HepG2 (cell line): ENCODE measurements at regions not wholly inside any gene's neighbourhood (a gene's known extent, or its start where the extent isn't known, plus 50 kb on each side); places are given as distances from the start of the nearest gene placed in this dataset.

Experiments used
- ATAC-seq: fragments of 200-7000 bp; cut with Tn5 transposase; 3 replicates; pipeline ENCODE4 v1.9.1; 2020; ENCODE audit warnings: mild to moderate bottlenecking, moderate library complexity
- BruUV-seq: library from RNA; stranded (reverse); fragments of 400-500 nt; replicated peaks from 2 replicates; lab custom pipeline; 2021; lab: Mats Ljungman, UMichigan
- CTCF ChIA-PET: fragments of 300-600 bp; formaldehyde crosslinking; extraction: SDS; loops from one replicate; lab custom pipeline; 2021; ENCODE audit warnings: low total read pairs, inconsistent platforms, low intra/inter-chr PET ratio; lab: Yijun Ruan, JAX
- POLR2A ChIA-PET: fragments of 350-600 bp; sonication (Branson Sonifier 250); formaldehyde crosslinking; loops from one replicate; lab custom pipeline; 2020; ENCODE audit warnings: antibody characterized with exemption, inconsistent platforms; lab: Yijun Ruan, JAX
- DNase-seq: peaks from one replicate; pipeline ENCODE4 v3.0.0-alpha.2; 2015; ENCODE audit warnings: low spot score
- FAIRE-seq: peaks from 3 replicates; lab custom pipeline; 2011; peaks lifted over from hg19 to GRCh38; lab: Jason Lieb, UNC
- H2AFZ ChIP-seq: one replicate; pipeline ENCODE4 v1.6.1; 2011; ENCODE audit warnings: low read length, inconsistent platforms
- H3K27ac ChIP-seq: fragments of 300-600 bp; 3 replicates; pipeline ENCODE4 v1.8.0; 2011; ENCODE audit warnings: mixed run types, mild to moderate bottlenecking, mixed read lengths, low read length, inconsistent platforms; ENCODE audit not compliant: insufficient read depth; ENCODE audit errors: extremely low read length
- H3K27me3 ChIP-seq, 2 experiments: fragments of 200-600 bp in 1 of 2; 2 replicates in 1 of 2; 3 replicates in 1 of 2; pipeline versions ENCODE4 v1.6.0 to v1.8.0; 2011; ENCODE audit warnings: low read length in 2 of 2, mild to moderate bottlenecking in 2 of 2, moderate library complexity in 2 of 2, inconsistent platforms in 1 of 2; ENCODE audit not compliant: insufficient read depth in 2 of 2, control insufficient read depth in 1 of 2
- H3K36me3 ChIP-seq, 2 experiments: fragments of 200-600 bp in 1 of 2; replicated peaks in 1 of 2; 2 replicates in 1 of 2; 3 replicates in 1 of 2; pipeline versions ENCODE4 v1.5.1 to v1.8.0; 2011; ENCODE audit warnings: low read length in 2 of 2, inconsistent platforms in 1 of 2; ENCODE audit not compliant: insufficient read depth in 2 of 2, control insufficient read depth in 1 of 2
- H3K4me1 ChIP-seq: 2 replicates; pipeline ENCODE4 v1.5.1; 2012; ENCODE audit warnings: low read length, inconsistent platforms; ENCODE audit not compliant: insufficient read depth
- H3K4me2 ChIP-seq: 2 replicates; pipeline ENCODE4 v1.6.0; 2011; ENCODE audit warnings: low read depth, low read length, inconsistent platforms
- H3K4me3 ChIP-seq, 3 experiments: fragments of 200-600 bp in 1 of 3; sonication (generic), shearing (Covaris generic) in 1 of 3; replicated peaks in 1 of 3; 2 replicates each; pipeline ENCODE4 v1.5.1; 2011 to 2016; ENCODE audit warnings: low read length in 3 of 3, inconsistent platforms in 2 of 3, low read depth in 2 of 3, mild to moderate bottlenecking in 2 of 3, control low read depth in 1 of 3, mixed read lengths in 1 of 3; ENCODE audit not compliant: insufficient read depth in 1 of 3
- H3K79me2 ChIP-seq: one replicate; pipeline ENCODE4 v1.6.1; 2011; ENCODE audit warnings: low read length, inconsistent platforms; ENCODE audit not compliant: insufficient read depth
- H3K9ac ChIP-seq: 2 replicates; pipeline ENCODE4 v1.6.0; 2011; ENCODE audit warnings: mild to moderate bottlenecking, low read depth, low read length, inconsistent platforms; ENCODE audit not compliant: insufficient read depth
- H3K9me3 ChIP-seq: 2 replicates; pipeline ENCODE4 v1.5.1; 2012; ENCODE audit warnings: mild to moderate bottlenecking, low read length
- H4K20me1 ChIP-seq: 2 replicates; pipeline ENCODE4 v1.6.0; 2011; ENCODE audit warnings: inconsistent platforms, mild to moderate bottlenecking, low read length, moderate library complexity; ENCODE audit not compliant: insufficient read depth
- HDAC2 ChIP-seq: sonication (generic); formaldehyde crosslinking; IDR thresholded peaks from 2 replicates; pipeline ENCODE4 v1.4.0; 2020; ENCODE audit warnings: missing genetic modification reagents
- HMG20B ChIP-seq: conservative IDR thresholded peaks from 2 replicates; pipeline ENCODE4 v1.6.1; 2016; ENCODE audit warnings: missing genetic modification reagents, missing compliant biosample characterization
- MAFF ChIP-seq: IDR thresholded peaks from 2 replicates; pipeline ENCODE4 v1.6.1; 2011; ENCODE audit warnings: low read depth, low read length, improper control_type of control experiment
- MAFG ChIP-seq: sonication (generic); formaldehyde crosslinking; IDR thresholded peaks from 2 replicates; pipeline ENCODE4 v1.5.1; 2020; ENCODE audit warnings: mild to moderate bottlenecking, missing genetic modification reagents
- MAFK ChIP-seq, 2 experiments: IDR thresholded peaks in 1 of 2; conservative IDR thresholded peaks in 1 of 2; 2 replicates each; pipeline ENCODE4 v1.6.1; 2011; ENCODE audit warnings: improper control_type of control experiment in 2 of 2, low read length in 2 of 2
- NR1H2 ChIP-seq: sonication (generic); formaldehyde crosslinking; IDR thresholded peaks from 2 replicates; pipeline ENCODE4 v1.8.1; 2022; ENCODE audit warnings: low read depth, missing genetic modification reagents, borderline replicate concordance
- SP1 ChIP-seq, 2 experiments: fragments of 450-650 bp in 1 of 2; sonication (generic) in 1 of 2; formaldehyde crosslinking in 1 of 2; IDR thresholded peaks; 2 replicates each; pipeline versions ENCODE4 v1.4.0 to v1.6.1; 2016 to 2020; ENCODE audit warnings: missing genetic modification reagents in 1 of 2
- SSRP1 ChIP-seq: IDR thresholded peaks from 2 replicates; pipeline ENCODE4 v1.6.1; 2016; ENCODE audit warnings: control low read depth
- YEATS2 ChIP-seq: sonication (generic); formaldehyde crosslinking; IDR thresholded peaks from 2 replicates; pipeline ENCODE4 v1.4.0; 2020; ENCODE audit warnings: missing genetic modification reagents, borderline replicate concordance
- ZBTB3 ChIP-seq: sonication (generic); formaldehyde crosslinking; IDR thresholded peaks from 2 replicates; pipeline ENCODE4 v1.4.0; 2020; ENCODE audit warnings: low read depth, mild to moderate bottlenecking, moderate library complexity, missing genetic modification reagents, borderline replicate concordance
- ZNF747 ChIP-seq: sonication (generic); formaldehyde crosslinking; IDR thresholded peaks from 2 replicates; pipeline ENCODE4 v1.8.1; 2023; ENCODE audit warnings: missing genetic modification reagents, mild to moderate bottlenecking, borderline replicate concordance
- WGBS: methylation state at CpG from one replicate; pipeline ENCODE4 v1.1.6; 2017; ENCODE audit warnings: low lambda C conversion rate; 5-methylcytosine and 5-hydroxymethylcytosine counted together
- in situ Hi-C: cut with HindIII; loops from 2 replicates; pipeline ENCODE4 v1.10.0; 2017; ENCODE audit warnings: low pct_unique_long_range_greater_than_20kb; ENCODE audit not compliant: extremely low pct_ligation_motif_present
- intact Hi-C: fragments of 100-400 bp; cut with micrococcal nuclease; formaldehyde crosslinking; loops from one replicate; pipeline ENCODE4 v1.10.0; 2022; ENCODE audit not compliant: unreplicated experiment

GRCh38 chr20:39311851-39312506 lies 349.8 kb downstream of the DHX35 start:
- H2AFZ ChIP-seq: no peak overlapping the region
- no peak overlapping the region for H3K9ac ChIP-seq
- CTCF ChIA-PET: no interaction called here
- no peaks in the 10 kb centered on the region for H3K36me3 ChIP-seq
- POLR2A ChIA-PET: no interaction called here
- H3K4me2 ChIP-seq: no peak overlapping the region
- no peaks in the 10 kb centered on the region for H4K20me1 ChIP-seq
- no peaks in the 10 kb centered on the region for H3K4me1 ChIP-seq
- DNase-seq: no peak
- no peak overlapping the region for H3K4me3 ChIP-seq
- no TSS peak for BruUV-seq
- no peak for TF ChIP-seq HDAC2
- TF ChIP-seq ZBTB3: no peak
- TF ChIP-seq SSRP1: no peak
- no peak for TF ChIP-seq NR1H2 (CRISPR knock-in tag)
- TF ChIP-seq HMG20B (CRISPR knock-in tag): no peak
- no peak for TF ChIP-seq YEATS2 (CRISPR knock-in tag)
- TF ChIP-seq SP1 (IDR thresholded peaks at IDR 0.05): no peak
- no peak for TF ChIP-seq SP1 (CRISPR knock-in tag; IDR thresholded peaks at IDR 0.05)
- TF ChIP-seq ZNF747 (CRISPR knock-in tag): no peak
- peaks cover 5% of the 10 kb centered on the region for H3K9me3 ChIP-seq
- H3K79me2 ChIP-seq: no peaks in the 10 kb centered on the region
- intact Hi-C loops: loop anchor here (10.0 kb wide), 1 partner anchor 877 kb away; the partner anchor contains the start of gene SNHG17
- no peak overlapping the region for H3K27ac ChIP-seq
- in situ Hi-C loops: no loop called here
- ATAC-seq: no peak
- 0% methylated on average over 1 of the region's 1 CpG for WGBS
- peaks cover 0 to 5% of the 10 kb centered on the region in 2 experiments; a peak in 1 of 5 replicates for H3K27me3 ChIP-seq
- FAIRE-seq: no peak

- no peak overlapping the region for H2AFZ ChIP-seq
- 8% methylated on average over 9 of the region's 9 CpGs for WGBS
- H3K27ac ChIP-seq: no peak overlapping the region
- H3K4me2 ChIP-seq: no peak overlapping the region
- no peak overlapping the region for H3K9ac ChIP-seq
- intact Hi-C loops: loop anchor here (10.0 kb wide), 1 partner anchor 876 kb away; the partner anchor contains the start of gene SNHG17
- CTCF ChIA-PET: no interaction called here
- POLR2A ChIA-PET: no interaction called here
- H3K9me3 ChIP-seq: peaks cover 5% of the 10 kb centered on the region
- no peak overlapping the region for H3K4me3 ChIP-seq
- H3K79me2 ChIP-seq: no peaks in the 10 kb centered on the region
- ATAC-seq: no peak
- FAIRE-seq: no peak
- TF ChIP-seq MAFK (conservative IDR thresholded peaks at IDR 0.05 in 1 of 2, IDR thresholded peaks at IDR 0.05 in 1 of 2; ENCODE audit: low read length in 2 of 2): peak; percentile 84 to 85
- no peak for TF ChIP-seq MAFG (CRISPR knock-in tag)
- TF ChIP-seq MAFF: peak; percentile 56
- BruUV-seq: no TSS peak
- peaks cover 0 to 5% of the 10 kb centered on the region in 2 experiments; a peak in 2 of 5 replicates for H3K27me3 ChIP-seq
- no peaks in the 10 kb centered on the region for H3K36me3 ChIP-seq
- no peaks in the 10 kb centered on the region for H3K4me1 ChIP-seq
- in situ Hi-C loops: no loop called here
- H4K20me1 ChIP-seq: no peaks in the 10 kb centered on the region
- DNase-seq: no peak
Observed at GRCh38 chr20:39310363-39310995, 348.3 kb downstream of the DHX35 start.
